ENCODE measurements at regions not wholly inside any gene's neighbourhood (a gene's known extent, or its start where the extent isn't known, plus 50 kb on each side); places are given as distances from the start of the nearest gene placed in this dataset.

DNA sequence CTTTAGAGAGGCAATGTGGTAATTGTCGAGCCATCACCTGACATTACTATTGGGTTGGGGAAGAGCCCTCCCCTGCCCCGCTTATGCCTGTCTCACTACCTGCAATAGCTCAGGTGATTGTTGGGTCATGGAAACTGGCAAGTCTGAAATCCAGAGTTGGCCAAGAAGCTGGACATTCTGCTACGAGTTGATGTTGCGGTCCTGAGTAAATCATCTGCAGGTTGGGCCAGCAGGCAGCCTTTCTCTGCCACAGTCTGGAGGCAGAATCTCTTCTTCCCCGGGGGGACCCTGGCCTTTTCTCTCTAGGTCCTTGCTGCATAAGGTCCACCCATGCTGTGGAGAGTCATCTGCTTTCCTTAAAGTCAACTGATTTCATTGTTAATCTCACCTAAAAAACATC, 142.4 kb downstream of the THBS2 start:
- TF ChIP-seq EZH2 (optimal IDR thresholded peaks at IDR 0.05; ENCODE audit: low read depth, low read length) (no peak), EZH2phosphoT487 (IDR thresholded peaks at IDR 0.05; ENCODE audit: low read length) (no peak)
- TF ChIP-seq, protein P1, sequence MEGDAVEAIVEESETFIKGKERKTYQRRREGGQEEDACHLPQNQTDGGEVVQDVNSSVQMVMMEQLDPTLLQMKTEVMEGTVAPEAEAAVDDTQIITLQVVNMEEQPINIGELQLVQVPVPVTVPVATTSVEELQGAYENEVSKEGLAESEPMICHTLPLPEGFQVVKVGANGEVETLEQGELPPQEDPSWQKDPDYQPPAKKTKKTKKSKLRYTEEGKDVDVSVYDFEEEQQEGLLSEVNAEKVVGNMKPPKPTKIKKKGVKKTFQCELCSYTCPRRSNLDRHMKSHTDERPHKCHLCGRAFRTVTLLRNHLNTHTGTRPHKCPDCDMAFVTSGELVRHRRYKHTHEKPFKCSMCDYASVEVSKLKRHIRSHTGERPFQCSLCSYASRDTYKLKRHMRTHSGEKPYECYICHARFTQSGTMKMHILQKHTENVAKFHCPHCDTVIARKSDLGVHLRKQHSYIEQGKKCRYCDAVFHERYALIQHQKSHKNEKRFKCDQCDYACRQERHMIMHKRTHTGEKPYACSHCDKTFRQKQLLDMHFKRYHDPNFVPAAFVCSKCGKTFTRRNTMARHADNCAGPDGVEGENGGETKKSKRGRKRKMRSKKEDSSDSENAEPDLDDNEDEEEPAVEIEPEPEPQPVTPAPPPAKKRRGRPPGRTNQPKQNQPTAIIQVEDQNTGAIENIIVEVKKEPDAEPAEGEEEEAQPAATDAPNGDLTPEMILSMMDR (IDR thresholded peaks at IDR 0.05; ENCODE audit: low read length): no peak
